IMR-90 (cell line): ENCODE measurements at regions not wholly inside any gene's neighbourhood (a gene's known extent, or its start where the extent isn't known, plus 50 kb on each side); places are given as distances from the start of the nearest gene placed in this dataset.

Experiments used
- ATAC-seq: fragments of 200-7000 bp; cut with Tn5 transposase; 2 replicates; pipeline ENCODE4 v1.9.1; 2020; ENCODE audit warnings: low read depth, mild to moderate bottlenecking, moderate library complexity
- BruUV-seq: library from RNA; stranded (reverse); fragments of 400-500 nt; replicated peaks from 2 replicates; lab custom pipeline; 2021; lab: Mats Ljungman, UMichigan
- CTCF ChIA-PET: fragments of 300-600 bp; formaldehyde crosslinking; extraction: SDS; loops from one replicate; lab custom pipeline; 2021; ENCODE audit warnings: antibody characterized with exemption; lab: Yijun Ruan, JAX
- POLR2A ChIA-PET: fragments of 300-600 bp; sonication (Branson Sonifier 250); formaldehyde crosslinking; loops from one replicate; lab custom pipeline; 2022; ENCODE audit warnings: antibody characterized with exemption; ENCODE audit not compliant: unreplicated experiment; lab: Charles Lee
- DNase-seq: peaks from one replicate; pipeline ENCODE4 v3.0.0; 2013
- H2AFZ ChIP-seq: replicated peaks from 2 replicates; pipeline ENCODE3; 2013; ENCODE audit warnings: low read length, mild to moderate bottlenecking; ENCODE audit not compliant: poor library complexity
- H2AK5ac ChIP-seq: 2 replicates; pipeline ENCODE4 v1.6.1; 2013; ENCODE audit warnings: low read depth, low read length, inconsistent platforms
- H2AK9ac ChIP-seq: replicated peaks from 2 replicates; pipeline ENCODE3; 2013; ENCODE audit warnings: mild to moderate bottlenecking, low read depth, low read length, moderate library complexity; ENCODE audit not compliant: poor library complexity
- H2BK120ac ChIP-seq: 2 replicates; pipeline ENCODE4 v1.6.1; 2013; ENCODE audit warnings: low read depth, low read length, inconsistent platforms
- H2BK15ac ChIP-seq: 3 replicates; pipeline ENCODE4 v1.6.1; 2013; ENCODE audit warnings: low read depth, low read length, inconsistent platforms
- H2BK20ac ChIP-seq: 2 replicates; pipeline ENCODE4 v1.6.1; 2013; ENCODE audit warnings: low read depth, mild to moderate bottlenecking, inconsistent platforms, low read length, moderate library complexity
- H2BK5ac ChIP-seq: 2 replicates; pipeline ENCODE4 v1.6.1; 2013; ENCODE audit warnings: mild to moderate bottlenecking, low read depth, low read length, inconsistent platforms; ENCODE audit not compliant: poor library complexity, severe bottlenecking
- H3K14ac ChIP-seq: replicated peaks from 2 replicates; pipeline ENCODE4 v1.6.1; 2013; ENCODE audit warnings: low read depth, low read length, inconsistent platforms
- H3K18ac ChIP-seq: 2 replicates; pipeline ENCODE4 v1.6.1; 2013; ENCODE audit warnings: low read depth, low read length, control low read depth
- H3K23ac ChIP-seq: 2 replicates; pipeline ENCODE4 v1.6.1; 2013; ENCODE audit warnings: low read depth, low read length, inconsistent platforms
- H3K27ac ChIP-seq: 2 replicates; pipeline ENCODE4 v1.5.1; 2013; ENCODE audit warnings: mild to moderate bottlenecking, control low read depth, low read length; ENCODE audit not compliant: insufficient read depth
- H3K27me3 ChIP-seq: 2 replicates; pipeline ENCODE4 v1.6.1; 2013; ENCODE audit warnings: low read length; ENCODE audit not compliant: control insufficient read depth, insufficient read depth
- H3K36me3 ChIP-seq: 2 replicates; pipeline ENCODE4 v1.6.1; 2013; ENCODE audit warnings: low read length, mixed read lengths; ENCODE audit not compliant: control insufficient read depth, insufficient read depth
- H3K4ac ChIP-seq: 2 replicates; pipeline ENCODE4 v1.6.1; 2013; ENCODE audit warnings: low read depth, low read length, inconsistent platforms
- H3K4me1 ChIP-seq: 2 replicates; pipeline ENCODE4 v1.6.1; 2013; ENCODE audit warnings: low read length, mixed read lengths; ENCODE audit not compliant: control insufficient read depth, insufficient read depth
- H3K4me2 ChIP-seq: 2 replicates; pipeline ENCODE4 v1.6.1; 2013; ENCODE audit warnings: low read depth, mild to moderate bottlenecking, control low read depth, low read length, moderate library complexity
- H3K4me3 ChIP-seq: 2 replicates; pipeline ENCODE4 v1.5.1; 2013; ENCODE audit warnings: low read depth, mild to moderate bottlenecking, control low read depth, low read length, moderate library complexity; ENCODE audit not compliant: insufficient read depth
- H3K56ac ChIP-seq: 2 replicates; pipeline ENCODE4 v1.6.1; 2013; ENCODE audit warnings: low read length, inconsistent platforms; ENCODE audit not compliant: insufficient read depth; ENCODE audit errors: extremely low read depth
- H3K79me1 ChIP-seq, 2 experiments: 2 replicates each; pipeline ENCODE4 v1.6.1; 2013; ENCODE audit warnings: low read length in 2 of 2, inconsistent platforms in 1 of 2, low read depth in 1 of 2
- H3K9ac ChIP-seq: 2 replicates; pipeline ENCODE4 v1.6.1; 2013; ENCODE audit warnings: low read depth, low read length, control low read depth
- H3K9me1 ChIP-seq: 2 replicates; pipeline ENCODE4 v1.6.1; 2013; ENCODE audit warnings: low read length, inconsistent platforms; ENCODE audit not compliant: insufficient read depth
- H3K9me3 ChIP-seq: 2 replicates; pipeline ENCODE4 v1.6.1; 2013; ENCODE audit warnings: low read length; ENCODE audit not compliant: control insufficient read depth, insufficient read depth
- H4K20me1 ChIP-seq: 2 replicates; pipeline ENCODE4 v1.6.1; 2013; ENCODE audit warnings: low read length, inconsistent platforms; ENCODE audit not compliant: insufficient read depth
- H4K5ac ChIP-seq: 2 replicates; pipeline ENCODE4 v1.6.1; 2013; ENCODE audit warnings: mild to moderate bottlenecking, low read depth, low read length, control low read depth
- H4K8ac ChIP-seq, 2 experiments: 2 replicates each; pipeline ENCODE4 v1.6.1; 2013; ENCODE audit warnings: low read depth in 2 of 2, low read length in 2 of 2, control low read depth in 1 of 2, inconsistent platforms in 1 of 2
- H4K91ac ChIP-seq: 2 replicates; pipeline ENCODE4 v1.6.1; 2013; ENCODE audit warnings: low read depth, low read length, inconsistent platforms; ENCODE audit not compliant: insufficient read depth
- CEBPB ChIP-seq: IDR thresholded peaks from 2 replicates; pipeline ENCODE4 v1.6.1; 2012; ENCODE audit warnings: low read depth, low read length, improper control_type of control experiment
- CHD1 ChIP-seq: IDR thresholded peaks from 2 replicates; pipeline ENCODE4 v1.6.1; 2012; ENCODE audit warnings: low read depth, low read length, improper control_type of control experiment
- WGBS, 2 experiments: methylation state at CpG; one replicate each; pipeline versions ENCODE4 v1.1.5 to v1.1.7; 2013; ENCODE audit warnings: missing lambda C conversion rate in 2 of 2; ENCODE audit not compliant: insufficient read length in 1 of 2; ENCODE audit errors: extremely low coverage in 2 of 2; 5-methylcytosine and 5-hydroxymethylcytosine counted together
- dilution Hi-C: fragments of 300-500 bp; cut with HindIII; formaldehyde crosslinking; loops from one replicate; pipeline ENCODE4 v1.14.3; 2018; ENCODE audit warnings: low sequenced_read_pairs; ENCODE audit not compliant: unreplicated experiment
- in situ Hi-C: fragments of 300-500 bp; cut with MboI; formaldehyde crosslinking; loops from 3 replicates; pipeline ENCODE4 v1.14.3; 2019; ENCODE audit warnings: low sequenced_read_pairs, inconsistent platforms, mixed read lengths
- intact Hi-C: fragments of 100-400 bp; cut with micrococcal nuclease; formaldehyde crosslinking; loops from 2 replicates; pipeline ENCODE4 v1.10.0; 2022

DNA sequence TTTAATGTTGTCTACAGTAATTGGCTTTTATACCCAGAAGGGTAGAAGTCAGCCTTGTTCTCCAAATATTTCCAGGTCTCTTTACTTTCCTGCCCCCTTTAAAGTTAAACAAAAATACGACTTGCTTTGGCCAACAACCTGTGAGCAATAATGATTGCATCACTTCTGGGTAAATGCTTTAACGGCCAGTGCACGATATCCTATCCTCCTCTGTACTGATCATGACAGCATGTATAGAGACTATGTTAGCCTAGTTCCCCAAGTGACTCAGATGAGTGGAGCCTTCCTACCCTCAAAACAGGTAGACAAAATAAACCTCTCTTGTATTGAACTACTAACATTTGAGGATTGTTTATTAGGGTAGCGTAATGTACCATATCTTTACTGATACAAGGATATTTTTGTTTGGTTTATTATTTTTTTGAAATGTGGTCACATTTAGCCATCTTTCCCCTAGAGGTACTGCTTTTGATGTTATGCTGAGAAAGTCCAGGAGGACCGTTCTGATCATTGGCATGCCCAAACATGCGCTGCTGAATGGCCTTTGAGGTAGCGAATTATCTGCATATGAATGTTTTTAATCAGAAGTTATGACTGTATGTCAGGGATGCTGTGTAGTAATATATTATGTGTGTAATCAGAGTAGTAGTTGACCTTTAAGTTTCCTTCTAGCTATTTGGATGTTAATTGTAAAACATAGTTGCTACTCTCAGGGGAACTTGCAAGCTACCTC lies 262.6 kb upstream of the DCC start:
- Histone ChIP-seq H3K9ac (no peak overlapping the region), H2BK15ac (no peak overlapping the region), H3K23ac (no peak overlapping the region), H3K18ac (no peak overlapping the region), H3K27me3 (no peaks in the 10 kb centered on the region), H2AK5ac (no peak overlapping the region), H3K4me2 (no peak overlapping the region), H3K36me3 (no peaks in the 10 kb centered on the region), H3K56ac (no peak overlapping the region), H4K8ac (no peak overlapping the region), H3K4me3 (no peak overlapping the region), H3K79me1 (no peaks in the 10 kb centered on the region), H2BK5ac (no peak overlapping the region), H3K9me3 (peaks cover 5% of the 10 kb centered on the region; the same call in 1 of the 2 replicates), H3K4me1 (no peaks in the 10 kb centered on the region), H2AK9ac (no peak overlapping the region), H3K14ac (no peak overlapping the region), H4K5ac (no peak overlapping the region), H3K27ac (no peak overlapping the region), H3K9me1 (no peaks in the 10 kb centered on the region), H3K4ac (no peak overlapping the region), H2BK20ac (no peak overlapping the region), H2AFZ (no peak overlapping the region), H4K91ac (no peak overlapping the region), H4K20me1 (no peaks in the 10 kb centered on the region), H2BK120ac (no peak overlapping the region)
- POLR2A ChIA-PET, result no interaction called here
- dilution Hi-C loops, result no loop called here
- WGBS, 2 experiments, result 60% methylated on average over 2 of the region's 7 CpGs; no CpG with 5 or more reads in 1 of the 2 experiments
- TF ChIP-seq CEBPB, result 0 out of 2 replicates have a peak, but pooled peaks have one; percentile 32
- no peak for TF ChIP-seq CHD1
- in situ Hi-C loops, result no loop called here
- intact Hi-C loops, result no loop called here
- DNase-seq, result no peak
- ATAC-seq, result no peak
- no TSS peak for BruUV-seq
- CTCF ChIA-PET, result no interaction called here
